NCI-H524 treated with DMSO at 0.1 percent for 48 hours (cell line): ENCODE measurements at regions not wholly inside any gene's neighbourhood (a gene's known extent, or its start where the extent isn't known, plus 50 kb on each side); places are given as distances from the start of the nearest gene placed in this dataset.

ENCODE experiments used
- DNase-seq: peaks from one replicate; lab custom pipeline; 2025; lab: John Stamatoyannopoulos, UW

DNA sequence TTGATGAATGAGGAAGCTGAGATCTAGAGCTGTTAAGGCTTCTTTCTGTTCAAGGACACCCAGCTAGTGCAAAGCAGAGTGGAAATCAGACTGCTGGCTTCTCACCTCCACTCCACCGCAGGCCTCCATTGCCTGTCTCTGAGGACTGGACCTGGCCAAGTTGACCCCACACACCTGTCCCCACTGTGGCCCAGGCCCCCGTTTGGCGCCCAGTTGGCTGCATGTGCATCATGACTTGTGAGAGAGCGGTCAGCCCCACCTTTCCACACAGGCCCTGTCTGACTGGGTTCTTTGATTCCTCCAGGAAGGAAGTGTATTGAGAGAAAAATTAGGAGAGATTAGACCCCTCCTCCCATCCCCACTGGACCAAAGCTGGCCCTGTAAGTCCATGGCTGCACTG, 206.3 kb upstream of the TLE3 start:
- DNase-seq, result no peak

GRCh38 chr15:70302360-70302759, 204.6 kb upstream of the TLE3 start:
- no peak for DNase-seq

DNA sequence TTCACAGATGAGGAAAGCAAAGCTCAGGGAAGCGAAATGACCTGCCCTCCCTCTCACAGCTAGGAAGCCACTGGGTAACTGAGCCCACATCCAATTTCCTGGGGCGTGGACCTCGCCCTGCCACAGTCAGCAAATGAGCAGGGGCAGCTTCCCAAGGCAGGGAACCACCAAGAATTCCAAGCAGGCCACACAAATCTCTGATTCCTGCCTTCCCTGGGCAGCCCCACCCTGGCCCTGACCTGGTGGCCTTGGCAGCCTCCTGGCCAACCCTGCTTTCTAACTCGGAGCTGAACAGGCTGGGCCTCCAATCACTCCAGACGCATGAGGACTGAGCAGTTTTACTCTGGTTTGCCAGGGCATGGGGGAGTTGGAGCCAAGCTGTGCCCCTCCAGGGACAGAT, 203.7 kb upstream of the TLE3 start:
- no peak for DNase-seq

GRCh38 chr15:70299931-70300869, 202.5 kb upstream of the TLE3 start:
- DNase-seq, result no peak

GRCh38 chr15:70297465-70298058, 199.8 kb upstream of the TLE3 start:
- no peak for DNase-seq

DNA sequence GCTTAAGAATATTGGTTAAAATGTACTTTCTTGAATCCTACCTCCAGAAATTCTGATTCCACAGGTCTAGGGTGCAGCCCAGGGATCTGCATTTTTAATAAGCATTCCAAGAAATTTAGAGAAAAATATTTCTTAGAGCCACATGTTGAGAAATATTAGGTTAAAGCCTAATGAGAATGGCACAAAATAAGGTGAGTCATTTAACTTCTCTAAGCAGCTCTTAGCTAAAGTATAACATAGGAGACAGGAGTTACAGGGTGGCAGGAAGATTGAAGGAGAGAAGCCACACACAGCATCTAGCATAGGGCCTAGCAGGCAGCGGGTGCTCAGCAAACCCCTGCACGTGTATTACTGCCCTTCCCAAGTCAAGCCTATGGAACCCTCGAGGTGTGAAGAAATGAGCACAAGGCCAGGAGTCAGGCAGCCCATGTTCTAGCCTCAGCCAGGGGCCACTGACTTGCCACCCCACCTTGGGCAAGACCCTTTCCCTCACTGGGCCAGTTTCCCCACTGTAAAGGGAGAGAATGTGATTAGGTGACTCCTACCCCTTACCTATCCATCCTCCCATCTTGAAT, 197.1 kb upstream of the TLE3 start:
- DNase-seq, result no peak

- DNase-seq, result no peak
These were observed 196.1 kb upstream of the TLE3 start for GRCh38 chr15:70293591-70294470.

DNA sequence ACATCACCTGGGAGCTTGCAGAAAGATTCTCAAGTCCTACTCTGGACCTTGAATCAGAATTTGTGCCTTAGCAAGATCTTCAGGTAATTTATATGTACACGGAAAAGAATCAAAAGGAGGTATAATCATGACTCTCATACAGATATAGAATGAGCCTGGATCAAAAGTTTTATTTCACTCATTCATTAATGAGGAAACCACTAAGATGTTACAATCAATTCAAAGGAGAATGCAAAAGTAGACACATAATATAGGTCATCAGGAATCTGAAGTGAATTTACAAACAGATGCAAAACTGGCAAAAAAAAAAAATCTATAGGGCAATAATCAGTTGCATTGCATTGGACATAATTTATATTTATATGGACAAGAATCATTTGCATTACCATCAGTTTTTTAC, 195.4 kb upstream of the TLE3 start:
- no peak for DNase-seq

DNA sequence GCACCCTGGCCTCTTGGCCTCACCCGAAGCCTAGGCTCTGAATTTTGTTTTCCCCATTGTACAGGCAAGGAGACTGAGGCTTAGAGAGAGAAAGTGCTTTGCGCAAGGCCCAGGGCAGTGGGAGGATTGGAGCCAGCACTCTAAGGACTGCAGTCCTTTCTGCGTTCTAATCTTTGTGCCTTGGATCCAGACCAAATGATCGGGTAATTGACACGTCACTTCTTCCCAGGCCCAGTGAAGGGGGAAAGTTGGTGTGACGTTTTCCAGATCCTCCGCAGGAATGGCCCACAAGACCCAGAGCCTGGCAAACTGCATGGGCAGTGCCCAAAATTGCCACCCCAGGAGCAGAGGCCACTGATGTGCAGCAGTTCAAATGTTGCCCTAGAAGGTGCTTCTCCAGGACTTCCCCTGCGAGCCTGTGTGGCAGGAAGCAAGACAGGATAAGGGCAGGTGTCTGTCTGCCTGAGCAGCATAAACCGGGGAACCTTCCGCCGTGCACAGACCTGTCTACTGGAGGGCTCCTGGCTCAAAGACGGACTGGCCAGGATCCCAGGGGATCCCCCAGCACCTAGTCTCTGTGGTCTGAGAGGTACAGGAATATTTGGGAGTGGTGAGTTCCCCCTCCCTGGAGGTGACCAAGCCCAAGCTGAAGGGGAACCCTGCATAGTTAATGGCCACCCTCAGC, 194.5 kb upstream of the TLE3 start:
- DNase-seq, result no peak

DNA sequence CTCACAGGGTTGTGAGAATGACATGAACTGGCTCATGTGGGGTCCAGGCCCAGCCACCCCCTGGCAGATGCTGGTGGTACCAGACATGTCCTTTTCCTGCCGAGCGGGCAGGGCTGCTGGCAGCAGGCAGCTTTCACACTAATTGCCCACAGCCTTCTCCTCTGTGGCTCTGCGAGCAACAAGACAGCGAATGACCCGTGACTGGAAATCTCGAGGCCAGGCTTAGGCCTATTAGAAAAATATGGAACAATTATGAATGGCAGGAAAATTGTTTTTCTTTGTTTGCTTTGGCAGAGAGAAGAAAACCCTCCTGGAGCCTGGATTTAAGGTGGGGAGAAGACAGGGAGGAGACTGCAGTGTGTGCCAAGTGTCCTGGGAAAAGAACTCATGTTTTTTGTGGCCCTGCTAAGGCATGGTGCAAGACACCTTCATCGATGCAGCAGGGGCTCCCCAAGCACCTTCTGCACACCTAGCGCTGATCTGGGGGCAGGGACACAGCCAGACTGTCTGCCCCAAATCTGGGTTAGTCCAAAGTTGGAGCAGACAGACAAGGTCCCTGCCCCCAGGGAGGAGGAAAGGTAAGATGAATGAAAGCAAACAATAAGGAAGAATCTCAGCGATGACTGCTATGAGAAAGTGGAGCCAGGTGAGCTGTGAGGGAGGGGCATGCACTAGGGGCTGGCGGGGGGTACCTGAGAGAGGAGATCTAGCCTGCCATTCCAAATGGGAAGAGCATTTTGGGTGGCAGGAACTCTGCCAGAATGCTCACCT, 193.8 kb upstream of the TLE3 start:
- DNase-seq, result no peak

DNA sequence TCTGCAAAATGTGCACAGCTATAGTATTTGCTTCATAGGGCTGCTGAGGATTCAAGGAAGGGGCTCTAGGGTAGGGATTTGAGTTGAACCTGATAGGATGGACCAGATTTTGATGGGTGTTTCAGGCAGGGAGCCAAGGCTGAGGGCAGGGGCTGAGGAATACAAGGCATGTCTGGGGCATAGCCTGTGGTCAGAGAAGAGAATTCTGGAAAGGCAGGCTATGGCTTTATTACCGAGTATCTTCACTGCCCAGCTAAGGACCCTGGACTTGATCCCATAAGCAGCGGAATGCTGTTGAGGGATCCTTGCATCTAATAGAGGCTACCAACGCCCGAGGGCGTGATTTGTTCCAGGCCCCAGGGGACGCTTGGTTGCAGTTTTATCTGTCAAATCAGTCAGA, 193.0 kb upstream of the TLE3 start:
- no peak for DNase-seq

DNA sequence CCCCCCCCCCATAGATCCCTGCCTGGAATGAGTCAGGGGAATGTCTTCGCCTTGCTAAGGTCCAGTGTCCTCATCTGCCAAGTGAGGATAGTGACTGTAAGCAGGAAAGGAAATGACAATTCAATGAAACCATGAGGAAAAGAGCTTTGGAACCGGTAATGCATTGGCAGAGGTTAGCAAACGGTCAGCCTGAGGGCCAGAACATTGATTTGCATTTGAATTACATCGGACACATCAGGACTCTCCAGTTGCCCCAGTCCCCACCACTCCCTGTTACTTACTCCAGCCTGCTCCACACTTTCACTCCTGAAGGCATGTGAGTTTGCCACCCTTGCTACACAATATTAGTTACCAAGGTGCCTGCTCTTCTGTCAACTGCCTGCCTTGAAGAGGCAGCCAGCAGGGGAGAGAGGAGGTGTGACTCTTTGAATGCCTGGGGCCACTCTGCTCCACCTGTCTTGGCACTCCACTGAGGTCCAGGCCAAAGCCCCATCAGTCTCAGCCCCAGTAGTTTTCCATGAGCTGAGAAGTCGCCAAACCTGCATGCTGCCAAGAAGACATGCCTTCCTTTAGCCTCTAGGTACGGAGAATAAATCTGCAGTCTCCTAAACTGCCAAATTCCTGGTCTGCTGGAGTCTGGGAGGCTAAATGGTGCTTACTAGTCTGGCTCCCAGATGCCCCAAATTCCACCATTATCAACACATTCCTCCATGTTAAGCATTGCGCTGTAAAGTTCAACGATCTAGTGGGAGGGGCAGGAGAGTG, 191.7 kb upstream of the TLE3 start:
- no peak for DNase-seq

- no peak for DNase-seq
These were observed 188.5 kb upstream of the TLE3 start for GRCh38 chr15:70286113-70286806.

DNA sequence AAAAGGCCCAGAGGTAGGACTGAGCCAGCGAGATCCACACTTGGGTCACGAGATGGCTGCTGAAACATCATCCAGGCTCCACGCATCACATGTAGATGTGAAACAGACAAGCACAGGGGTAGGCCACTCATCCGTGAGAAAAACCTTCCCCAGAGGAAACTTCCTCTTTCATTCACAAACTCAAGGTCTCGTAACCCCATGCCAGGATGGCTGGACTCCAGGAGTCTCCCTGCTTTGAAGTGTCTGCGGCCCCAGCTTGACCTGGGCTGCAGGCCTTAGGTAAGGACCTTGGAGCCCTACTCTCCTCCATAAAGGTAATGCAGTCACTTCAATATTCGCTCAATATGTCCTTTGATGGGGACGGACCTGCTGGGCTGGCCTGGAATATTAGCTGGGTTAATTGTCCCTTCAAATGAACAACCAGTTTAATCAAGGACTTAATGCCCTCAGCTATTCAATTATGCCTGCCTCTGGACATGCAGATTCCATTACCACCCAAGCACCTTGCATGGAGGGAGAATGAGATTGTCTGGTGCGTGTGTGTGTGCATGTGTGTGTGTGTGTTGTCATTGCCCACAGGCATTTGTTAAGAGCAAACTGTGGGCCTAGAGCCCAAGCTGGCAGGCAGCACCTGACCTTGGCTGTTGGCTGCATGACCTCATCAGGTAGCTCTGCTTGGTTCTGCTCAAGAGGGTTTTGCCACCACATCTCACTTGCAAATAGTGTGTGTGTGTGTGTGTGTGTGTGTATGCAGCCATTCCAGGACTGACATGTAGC, 186.9 kb upstream of the TLE3 start:
- no peak for DNase-seq

- DNase-seq, result no peak
These were observed 185.8 kb upstream of the TLE3 start for GRCh38 chr15:70283511-70283910.

- DNase-seq, result no peak
These were observed 184.1 kb upstream of the TLE3 start for GRCh38 chr15:70281811-70282307.

GRCh38 chr15:70281261-70281810, 183.6 kb upstream of the TLE3 start:
- DNase-seq, result no peak

DNA sequence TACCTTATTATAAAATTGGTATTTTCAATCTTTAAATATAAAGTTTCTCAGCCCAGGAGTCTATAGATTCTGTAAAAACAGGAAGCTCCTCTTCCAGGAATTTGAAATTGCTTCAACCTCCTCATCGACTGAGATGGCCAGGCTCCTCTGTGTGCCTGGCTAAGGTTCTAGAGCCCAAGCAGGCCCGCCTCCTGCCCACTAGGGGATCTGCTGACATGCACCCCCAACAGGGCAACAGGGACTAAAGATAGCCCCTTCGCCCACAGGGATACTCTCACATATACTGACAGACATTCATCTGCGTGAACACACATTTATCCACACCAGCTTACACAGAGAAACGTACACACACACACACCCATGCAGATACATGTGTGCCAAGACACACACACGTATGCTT, 183.1 kb upstream of the TLE3 start:
- no peak for DNase-seq
